SKM-1 (cell line): ENCODE measurements at regions not wholly inside any gene's neighbourhood (a gene's known extent, or its start where the extent isn't known, plus 50 kb on each side); places are given as distances from the start of the nearest gene placed in this dataset.
"Not testable (repeated sequence)": the region's sequence is repeated elsewhere in the genome, so short reads cannot be mapped to it uniquely, and the experiment has no call there.

ENCODE experiments used
- DNase-seq: peaks from one replicate; lab custom pipeline; 2025; ENCODE audit not compliant: unreplicated experiment; lab: John Stamatoyannopoulos, UW

- DNase-seq = not testable (repeated sequence)
Measured at GRCh38 chr13:58958097-58958496, 1205.6 kb downstream of the DIAPH3 start.

DNA sequence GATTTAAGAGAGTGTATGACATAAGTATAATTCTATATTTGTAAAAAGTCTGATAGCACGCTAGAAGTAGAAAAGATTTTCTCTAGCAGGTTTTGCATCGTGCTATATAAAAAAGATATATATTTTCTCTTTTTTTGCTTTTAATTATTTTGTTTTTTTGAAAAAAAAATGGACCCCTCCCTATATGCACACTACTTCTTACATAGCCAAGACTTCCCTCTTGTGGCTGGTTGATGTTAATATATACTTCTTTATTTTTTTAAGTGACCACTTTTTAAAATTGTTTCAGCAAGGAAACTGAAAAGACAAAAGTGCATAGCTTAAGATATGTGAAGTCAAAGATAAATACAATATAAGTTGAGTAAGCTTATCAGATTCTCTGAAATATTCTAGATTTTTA is 1202.8 kb downstream of the DIAPH3 start:
- DNase-seq = no peak

GRCh38 chr13:58963321-58963720 is 1200.4 kb downstream of the DIAPH3 start:
- no peak for DNase-seq

DNA sequence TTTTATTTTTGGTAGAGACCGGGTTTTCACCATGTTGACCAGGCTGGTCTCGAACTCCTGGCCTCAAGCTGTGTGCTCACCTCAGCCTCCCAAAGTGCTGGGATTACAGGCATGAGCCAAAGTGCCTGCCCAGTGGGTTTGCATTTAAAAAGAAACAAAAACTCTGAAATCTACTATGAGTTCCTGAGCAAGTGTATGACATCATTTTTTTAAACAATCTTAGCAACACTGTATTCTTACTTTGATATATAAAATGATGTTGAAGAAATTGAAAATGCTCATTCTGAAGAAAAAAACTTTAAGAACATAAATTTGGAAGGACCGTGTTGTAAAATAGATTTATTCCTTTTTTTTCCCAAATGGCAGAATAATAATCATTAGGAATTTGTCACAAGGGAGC is 1199.7 kb downstream of the DIAPH3 start:
- no peak for DNase-seq

DNA sequence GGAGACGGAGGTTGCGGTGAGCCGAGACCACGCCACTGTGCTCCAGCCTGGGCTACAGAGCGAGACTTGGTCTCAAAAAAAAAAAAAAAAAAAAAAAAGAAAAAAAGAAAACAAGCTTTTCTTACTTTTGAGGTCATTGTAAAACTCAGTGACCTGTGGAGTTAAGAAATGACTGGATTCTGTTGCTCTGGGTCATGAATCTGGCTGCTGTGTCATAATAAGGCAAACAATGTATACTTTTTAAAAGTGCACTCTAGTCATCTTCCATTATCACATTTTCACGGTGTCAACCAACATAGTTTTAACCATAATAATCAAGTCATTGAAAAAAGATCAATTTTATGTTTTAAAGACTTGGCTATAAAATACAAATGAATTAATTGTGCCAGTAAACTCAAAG is 1186.6 kb downstream of the DIAPH3 start:
- DNase-seq = no peak

- no peak for DNase-seq
Measured at GRCh38 chr13:58978331-58978730, 1185.4 kb downstream of the DIAPH3 start.

- no peak for DNase-seq
Measured at GRCh38 chr13:58979851-58980250, 1183.9 kb downstream of the DIAPH3 start.

DNA sequence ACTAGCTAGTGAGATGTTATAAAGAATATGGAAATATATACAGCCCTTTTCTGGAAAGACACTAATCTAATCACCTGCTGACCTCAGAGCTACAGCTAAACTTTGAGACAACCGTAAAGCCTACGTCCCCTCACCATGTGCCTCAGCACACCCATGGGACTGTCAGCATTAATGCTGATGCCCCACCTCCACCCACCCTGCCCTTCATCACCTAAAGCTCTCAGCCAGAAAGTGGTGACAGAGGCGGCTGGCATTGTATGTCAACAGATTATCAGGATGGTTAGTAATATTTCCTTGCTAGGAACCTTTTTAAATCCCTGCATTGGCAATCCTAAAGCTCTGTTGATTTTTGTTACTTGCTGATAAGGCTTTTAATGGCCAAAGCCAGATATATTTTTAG is 1177.9 kb downstream of the DIAPH3 start:
- no peak for DNase-seq

GRCh38 chr13:58989556-58989955 is 1174.2 kb downstream of the DIAPH3 start:
- no peak for DNase-seq

GRCh38 chr13:58991826-58992477 is 1171.8 kb downstream of the DIAPH3 start:
- no peak for DNase-seq

DNA sequence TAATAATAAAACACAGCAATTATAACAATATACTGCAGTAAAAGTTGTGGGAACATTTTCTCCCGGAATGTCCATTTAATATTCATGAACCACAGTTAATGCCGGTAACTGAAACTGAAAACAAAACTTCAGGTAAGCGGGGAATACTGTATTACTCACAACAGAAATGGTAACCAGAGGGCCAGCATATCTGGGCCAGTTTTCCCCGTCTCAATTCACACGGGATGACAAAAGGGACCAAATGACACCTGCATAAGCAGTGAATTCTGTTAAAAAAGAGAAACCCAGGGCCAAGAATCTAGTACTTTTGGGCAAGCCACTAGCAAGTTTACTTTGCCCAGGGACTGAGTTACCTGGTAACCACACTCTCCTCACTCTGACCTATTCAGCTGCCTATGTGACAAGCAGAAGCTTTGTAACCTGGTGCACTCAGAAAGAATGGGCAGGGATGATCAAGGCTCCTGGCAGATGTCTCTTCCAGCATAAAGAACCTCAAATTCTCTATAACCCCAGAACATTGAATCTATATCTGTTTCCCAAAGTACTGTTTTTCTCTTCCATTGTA is 1171.2 kb downstream of the DIAPH3 start:
- DNase-seq = no peak

DNA sequence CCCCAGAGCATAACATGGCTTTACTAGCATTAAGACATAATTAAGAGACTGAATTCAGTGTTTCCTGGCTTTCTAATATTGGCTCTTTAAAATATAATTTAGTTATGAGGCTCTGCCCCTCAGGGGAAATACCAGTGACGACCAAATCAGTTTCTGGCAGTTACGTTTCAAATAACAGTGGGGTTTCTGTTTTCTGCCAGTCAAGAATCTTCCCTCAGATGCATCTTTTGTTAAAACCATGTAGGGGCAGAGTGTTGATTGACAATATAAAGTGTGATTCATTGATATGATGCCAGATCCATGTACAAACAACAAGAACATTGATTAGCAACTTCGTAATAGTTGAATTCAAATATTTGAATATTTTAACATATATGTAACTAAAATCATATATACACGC is 1169.7 kb downstream of the DIAPH3 start:
- no peak for DNase-seq

GRCh38 chr13:58994777-58995176 is 1169.0 kb downstream of the DIAPH3 start:
- no peak for DNase-seq

DNA sequence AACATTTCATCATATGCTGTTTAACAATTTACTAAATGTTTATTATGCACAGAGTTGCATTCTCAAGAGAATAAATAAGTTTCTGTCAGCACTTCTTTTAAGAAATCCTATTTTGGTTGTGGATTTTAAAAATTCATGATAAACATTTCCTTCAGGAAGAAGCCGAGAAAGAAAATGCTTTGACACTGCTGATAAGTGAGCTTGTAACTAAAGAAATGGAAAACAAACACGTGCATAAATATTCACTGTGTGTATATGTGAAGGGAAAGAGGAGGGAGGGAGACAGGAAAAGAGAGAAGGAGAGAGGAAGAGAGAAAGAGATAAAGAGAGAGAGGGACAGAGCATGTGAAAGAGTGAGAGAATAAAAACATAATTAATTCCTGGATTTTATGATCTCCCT is 1165.0 kb downstream of the DIAPH3 start:
- no peak for DNase-seq

DNA sequence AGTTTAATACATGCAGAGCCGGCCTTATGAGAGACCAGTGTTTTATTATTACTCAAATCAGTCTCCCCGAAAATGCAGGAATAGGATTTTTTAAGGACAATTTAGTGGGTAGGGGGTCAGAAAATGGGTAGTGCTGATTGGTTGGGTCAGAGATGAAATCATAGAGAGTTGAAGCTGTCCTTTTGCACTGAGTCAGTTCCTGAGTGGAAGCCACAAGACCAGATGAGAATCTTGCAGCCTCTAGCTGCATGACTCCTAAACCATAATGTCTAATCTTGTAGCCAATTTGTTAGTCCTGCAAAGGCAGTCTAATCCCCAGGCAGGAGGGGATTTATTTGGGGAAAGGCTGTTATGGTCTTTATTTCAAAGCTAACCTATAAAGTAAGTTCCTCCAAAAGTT is 1163.9 kb downstream of the DIAPH3 start:
- no peak for DNase-seq

DNA sequence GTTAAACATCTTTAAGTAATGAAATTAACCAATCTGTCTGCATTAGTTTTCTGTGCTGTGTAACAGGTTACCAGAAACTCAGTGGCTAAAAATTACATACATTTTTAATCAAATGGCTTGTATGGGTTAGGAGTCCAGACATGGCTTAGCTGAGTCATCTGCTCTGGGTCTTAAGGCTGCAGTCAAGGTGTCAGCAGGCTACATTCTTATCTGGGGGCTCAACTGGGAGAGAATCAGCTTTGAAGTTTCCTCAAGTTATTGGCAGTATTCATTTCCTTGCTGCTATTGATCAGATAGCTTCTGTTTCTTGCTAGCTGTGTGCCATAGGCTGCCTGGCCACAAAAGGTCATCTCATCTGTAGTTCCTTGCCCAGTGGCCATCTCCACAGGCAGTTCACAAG is 1163.0 kb downstream of the DIAPH3 start:
- no peak for DNase-seq

- DNase-seq = no peak
Measured at GRCh38 chr13:59012731-59013130, 1151.0 kb downstream of the DIAPH3 start.

DNA sequence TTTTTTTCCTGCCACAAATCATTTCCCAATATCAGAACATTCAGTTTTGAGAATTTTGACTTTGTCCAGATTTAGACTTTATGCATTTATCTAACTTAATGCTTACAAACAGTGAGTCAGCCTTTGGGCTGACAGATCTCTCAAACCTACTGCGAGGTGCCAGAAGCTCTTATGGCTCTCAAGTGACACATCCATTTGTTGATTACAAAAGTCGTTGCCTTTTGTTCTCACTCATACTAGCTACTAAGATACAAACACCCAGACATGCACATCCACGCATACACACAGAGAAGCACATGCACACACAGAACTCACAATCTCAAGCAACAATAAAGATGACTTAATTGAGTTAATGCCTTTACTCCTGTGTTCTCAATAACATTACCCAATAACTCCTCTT is 1147.5 kb downstream of the DIAPH3 start:
- DNase-seq = no peak

DNA sequence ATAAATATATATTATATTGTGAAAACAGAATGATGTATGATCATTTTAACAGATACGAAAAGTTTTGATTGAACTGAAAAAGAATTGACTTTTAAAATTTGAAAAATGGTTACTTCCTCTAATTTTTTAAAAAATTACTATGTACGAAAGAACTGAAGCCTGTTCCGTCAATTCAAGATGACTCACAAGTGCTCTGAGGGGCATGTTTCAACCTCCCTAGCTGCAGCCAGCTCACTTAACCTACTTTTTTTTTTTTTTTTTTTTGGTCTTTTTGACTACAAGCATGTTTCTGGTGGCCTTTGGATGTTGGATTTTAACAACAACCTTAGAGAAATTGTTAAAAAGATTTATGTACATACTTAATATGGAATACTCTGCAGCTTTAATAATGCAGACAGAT is 1139.3 kb downstream of the DIAPH3 start:
- no peak for DNase-seq

DNA sequence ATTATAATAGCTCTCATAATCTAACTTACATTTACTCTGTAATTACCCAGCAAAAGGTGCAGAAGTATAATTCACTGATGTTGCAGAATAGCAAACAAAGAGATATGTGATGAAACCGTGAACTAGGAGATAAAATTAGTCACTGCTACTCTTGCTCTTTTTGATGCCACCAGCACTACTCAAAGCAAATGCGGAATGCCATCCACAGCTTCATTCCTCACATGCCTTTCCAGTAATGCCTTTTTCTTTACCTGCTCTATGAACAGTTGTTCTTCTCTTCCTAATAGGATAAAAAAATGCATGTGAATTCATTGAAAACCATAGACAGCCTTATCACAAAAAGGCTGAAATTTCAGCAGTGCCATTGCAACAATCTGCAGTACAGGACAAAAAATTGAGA is 1129.5 kb downstream of the DIAPH3 start:
- DNase-seq = no peak

DNA sequence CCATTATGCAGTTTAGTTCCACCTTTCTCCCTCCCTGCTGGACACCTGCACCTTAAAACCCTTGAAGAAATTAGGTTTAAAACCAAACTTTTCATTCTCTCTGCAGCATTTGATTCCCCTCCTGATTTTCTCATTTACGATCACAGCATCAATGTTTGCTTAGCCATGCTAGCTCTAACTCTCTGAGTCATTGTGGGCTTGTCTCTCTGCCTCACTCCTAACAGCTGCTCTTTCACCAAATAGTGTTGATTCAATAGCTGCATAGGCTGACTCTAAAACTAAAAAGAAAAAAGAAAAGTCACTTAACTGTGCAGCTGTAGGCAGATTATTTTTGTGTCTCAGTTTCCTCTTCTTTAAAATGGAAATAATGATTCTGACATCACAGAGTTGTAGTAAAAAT is 1124.9 kb downstream of the DIAPH3 start:
- no peak for DNase-seq

DNA sequence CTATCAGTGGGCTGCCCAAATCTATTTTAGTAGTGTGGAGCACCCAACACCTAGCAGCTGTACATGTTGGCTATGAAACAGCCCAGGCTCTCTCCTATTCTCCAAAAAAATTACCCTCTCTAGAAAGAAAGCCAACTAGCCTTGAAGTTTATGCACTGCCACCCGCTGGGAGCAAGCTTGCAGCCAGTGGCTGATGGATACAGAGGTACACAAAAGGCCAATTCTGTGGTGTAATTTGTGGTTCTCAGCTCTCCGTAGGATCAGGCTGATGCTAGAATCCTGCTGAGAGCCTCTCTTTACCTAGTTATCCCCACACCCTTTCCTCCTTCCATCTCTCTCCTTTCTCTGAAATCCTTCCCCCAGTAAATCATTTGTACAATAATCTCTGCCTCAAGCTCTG is 1120.7 kb downstream of the DIAPH3 start:
- no peak for DNase-seq

DNA sequence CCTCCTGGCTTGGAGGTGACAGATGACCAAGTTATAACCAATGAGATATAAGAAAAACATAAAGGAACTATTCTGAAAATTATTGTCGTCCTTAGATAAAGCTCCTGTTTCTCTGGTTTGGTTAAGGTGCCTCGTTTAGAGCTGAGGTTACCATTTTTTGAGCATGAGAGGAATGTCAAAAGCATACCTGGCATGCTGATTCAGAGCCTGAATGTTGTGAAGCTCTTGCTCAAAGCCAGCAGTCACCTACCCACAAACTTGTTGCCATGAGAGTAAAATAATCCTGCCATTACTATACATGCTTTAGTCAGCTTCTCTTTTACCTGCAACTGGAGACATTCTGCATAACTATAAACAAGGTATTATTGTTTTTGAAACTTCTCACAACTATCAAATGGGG is 1116.2 kb downstream of the DIAPH3 start:
- no peak for DNase-seq
